Upper lobe of left lung (tissue), 6 donors: ENCODE measurements at regions not wholly inside any gene's neighbourhood (a gene's known extent, or its start where the extent isn't known, plus 50 kb on each side); places are given as distances from the start of the nearest gene placed in this dataset.
A peak's percentile ranks its signal among the peaks of the same experiment; 100 is the strongest.

Experiments used
- ATAC-seq, 2 donors: fragments of 200-7000 bp; cut with Tn5 transposase; one replicate each; pipeline ENCODE4 v1.9.1; 2022; ENCODE audit warnings: mild to moderate bottlenecking in 2 of 2, moderate library complexity in 2 of 2; ENCODE audit not compliant: low FRiP score in 2 of 2
- DNase-seq, 2 donors: peaks; one replicate each; pipeline ENCODE4 v3.0.0-alpha.2; 2019 to 2020
- H3K27ac ChIP-seq, 4 donors: fragments of 200-600 bp; sonication (generic); one replicate each; pipeline ENCODE4 v1.5.1; 2016 to 2019
- H3K27me3 ChIP-seq, 4 donors: fragments of 200-600 bp; sonication (generic); one replicate each; pipeline ENCODE4 v1.5.1; 2017 to 2019
- H3K36me3 ChIP-seq, 4 donors: fragments of 200-600 bp; sonication (generic); one replicate each; pipeline ENCODE4 v1.5.1; 2016 to 2019
- H3K4me1 ChIP-seq, 4 donors: fragments of 200-600 bp; sonication (generic); one replicate each; pipeline ENCODE4 v1.5.1; 2018 to 2019
- H3K4me3 ChIP-seq, 4 donors: fragments of 200-600 bp; sonication (generic); one replicate each; pipeline ENCODE4 v1.5.1; 2017 to 2019; ENCODE audit warnings: mild to moderate bottlenecking in 2 of 4, moderate library complexity in 1 of 4
- H3K9me3 ChIP-seq, 4 donors: fragments of 200-600 bp; sonication (generic); one replicate each; pipeline ENCODE4 v1.5.1; 2018 to 2019
- CTCF ChIP-seq, 6 experiments: fragments of 450-650 bp in 4 of 6; fragments of 200-600 bp in 2 of 6; sonication (generic) in 2 of 6; IDR thresholded peaks; one replicate each; pipeline ENCODE4 v1.5.1; 2016 to 2019; ENCODE audit warnings: antibody characterized with exemption in 6 of 6
- EP300 ChIP-seq, 4 donors: sonication (generic); formaldehyde crosslinking; IDR thresholded peaks; one replicate each; pipeline ENCODE4 v1.5.1; 2017; ENCODE audit warnings: antibody characterized with exemption in 4 of 4, control low read depth in 2 of 4
- POLR2A ChIP-seq, 4 donors: fragments of 450-650 bp; IDR thresholded peaks; one replicate each; pipeline ENCODE4 v1.5.1; 2016 to 2017; ENCODE audit warnings: antibody characterized with exemption in 4 of 4, mild to moderate bottlenecking in 2 of 4
- POLR2AphosphoS5 ChIP-seq, 2 donors: sonication (generic); formaldehyde crosslinking; IDR thresholded peaks; one replicate each; pipeline ENCODE4 v1.5.1; 2017; ENCODE audit warnings: antibody characterized with exemption in 2 of 2
- WGBS, 2 donors: methylation state at CpG; one replicate each; pipeline ENCODE4 v1.1.5; 2017 to 2018; 5-methylcytosine and 5-hydroxymethylcytosine counted together
- donor health status: DM: no; HTN: no; CAD: no; lungs with moderate emphysema.
- donor health status: DM: no; HTN: yes; CAD: no; lungs with severe emphysema.

- no peak overlapping the region for H3K4me3 ChIP-seq
- H3K27me3 ChIP-seq: no peaks in the 10 kb centered on the region
- no peak for ATAC-seq
- H3K4me1 ChIP-seq: no peaks in the 10 kb centered on the region
- no peak overlapping the region for H3K27ac ChIP-seq
- WGBS, 2 donors: 0% methylated on average over 1 of the region's 1 CpG
- TF ChIP-seq EP300 (IDR thresholded peaks at IDR 0.05): no peak
- TF ChIP-seq CTCF (IDR thresholded peaks at IDR 0.05): no peak
- no peak for TF ChIP-seq POLR2AphosphoS5 (IDR thresholded peaks at IDR 0.05)
- no peak for TF ChIP-seq POLR2A (IDR thresholded peaks at IDR 0.05)
- no peaks in the 10 kb centered on the region for H3K9me3 ChIP-seq
- H3K36me3 ChIP-seq: no peaks in the 10 kb centered on the region
- DNase-seq: no peak
Observed at GRCh38 chr10:44619521-44619920, 234.6 kb upstream of the CXCL12 start.

GRCh38 chr10:44619975-44620374 is 235.1 kb upstream of the CXCL12 start:
- WGBS, 2 donors: 51 to 54% methylated on average over 3 of the region's 3 CpGs
- ATAC-seq: peak in 1 of 2 donors; percentile 68
- Histone ChIP-seq H3K36me3 (no peaks in the 10 kb centered on the region), H3K9me3 (no peaks in the 10 kb centered on the region), H3K27ac (no peak overlapping the region), H3K27me3 (no peaks in the 10 kb centered on the region), H3K4me1 (no peaks in the 10 kb centered on the region), H3K4me3 (no peak overlapping the region)
- DNase-seq: no peak
- TF ChIP-seq POLR2A (IDR thresholded peaks at IDR 0.05): no peak
- no peak for TF ChIP-seq POLR2AphosphoS5 (IDR thresholded peaks at IDR 0.05)
- TF ChIP-seq CTCF (IDR thresholded peaks at IDR 0.05): no peak
- TF ChIP-seq EP300 (IDR thresholded peaks at IDR 0.05): no peak

DNA sequence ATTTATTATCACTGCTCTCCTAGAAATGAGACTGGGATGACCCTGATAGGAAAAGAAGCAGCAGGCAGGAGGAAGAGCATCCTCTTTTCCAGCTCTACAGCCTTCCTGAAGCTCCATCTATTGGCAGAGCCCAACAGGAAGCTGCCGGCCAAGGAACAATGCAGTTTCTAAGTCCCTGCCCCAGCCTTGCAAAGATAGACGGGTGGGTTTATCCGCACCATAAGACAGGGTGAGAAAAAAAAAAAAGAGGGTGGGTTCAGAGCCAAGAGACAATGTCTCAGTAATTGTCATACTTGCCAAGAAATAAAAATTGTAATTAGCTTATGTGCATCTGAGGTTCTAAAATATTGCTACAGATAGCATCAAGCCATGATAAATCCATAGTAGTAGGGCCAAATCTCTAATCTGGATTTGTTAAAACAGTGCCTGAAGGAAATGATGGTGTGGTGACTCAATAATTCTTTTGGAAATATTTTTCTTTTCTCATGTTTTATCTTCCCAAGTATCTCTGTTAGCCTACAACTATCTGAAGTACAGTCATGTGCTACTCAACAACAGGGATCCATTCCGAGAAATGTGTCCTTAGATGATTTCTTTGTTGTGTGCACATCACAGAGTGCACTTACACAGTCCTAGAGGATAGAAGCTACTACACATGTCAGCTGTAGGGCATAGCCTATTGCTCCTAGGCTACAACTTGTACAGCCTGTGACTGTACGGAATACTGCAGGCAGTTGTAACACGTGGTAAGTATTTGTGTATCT is 242.9 kb upstream of the CXCL12 start:
- Histone ChIP-seq H3K4me1 (no peaks in the 10 kb centered on the region), H3K27me3 (no peaks in the 10 kb centered on the region), H3K9me3 (no peaks in the 10 kb centered on the region), H3K36me3 (no peaks in the 10 kb centered on the region), H3K4me3 (no peak overlapping the region), H3K27ac (no peak overlapping the region)
- TF ChIP-seq POLR2A (IDR thresholded peaks at IDR 0.05) (no peak), POLR2AphosphoS5 (IDR thresholded peaks at IDR 0.05) (no peak)
- ATAC-seq (peak; percentile 11 to 46), DNase-seq (no peak)
- 78% methylated on average over 6 of the region's 6 CpGs for WGBS, 2 donors

DNA sequence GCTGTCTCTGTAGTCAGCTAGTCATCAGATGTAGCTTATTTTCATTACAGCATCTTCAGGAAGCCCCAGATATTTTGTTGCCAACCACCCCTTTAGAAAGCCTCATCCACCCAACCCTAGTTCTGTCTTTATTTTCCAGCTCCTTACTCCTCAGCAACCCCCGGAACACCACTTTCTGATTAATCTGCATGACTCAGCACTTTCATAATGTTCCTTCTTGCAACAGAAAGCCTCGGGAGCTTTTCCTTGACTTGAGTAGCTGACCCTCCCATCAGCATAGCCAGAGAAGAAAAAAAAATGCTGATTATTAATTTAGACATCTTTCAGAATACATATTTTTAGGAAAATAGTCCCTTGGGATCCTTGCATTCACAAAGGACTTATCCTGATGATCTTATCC is 244.0 kb upstream of the CXCL12 start:
- DNase-seq (no peak), ATAC-seq (peak in 1 of 2 donors; percentile 71)
- WGBS, 2 donors: 12 to 18% methylated on average over 2 of the region's 2 CpGs
- H3K9me3 ChIP-seq: no peaks in the 10 kb centered on the region
- no peak overlapping the region for H3K27ac ChIP-seq
- no peaks in the 10 kb centered on the region for H3K27me3 ChIP-seq
- no peak overlapping the region for H3K4me3 ChIP-seq
- H3K36me3 ChIP-seq: no peaks in the 10 kb centered on the region
- TF ChIP-seq POLR2A (IDR thresholded peaks at IDR 0.05) (no peak), POLR2AphosphoS5 (IDR thresholded peaks at IDR 0.05) (no peak), EP300 (IDR thresholded peaks at IDR 0.05) (no peak), CTCF (IDR thresholded peaks at IDR 0.05) (no peak)
- no peaks in the 10 kb centered on the region for H3K4me1 ChIP-seq

GRCh38 chr10:44635176-44635575 is 250.3 kb upstream of the CXCL12 start:
- no peaks in the 10 kb centered on the region for H3K9me3 ChIP-seq
- no peaks in the 10 kb centered on the region for H3K4me1 ChIP-seq
- DNase-seq (no peak), ATAC-seq (no peak)
- H3K4me3 ChIP-seq: no peak overlapping the region
- H3K36me3 ChIP-seq: no peaks in the 10 kb centered on the region
- no peak overlapping the region for H3K27ac ChIP-seq
- no peaks in the 10 kb centered on the region for H3K27me3 ChIP-seq
- no peak for TF ChIP-seq POLR2AphosphoS5 (IDR thresholded peaks at IDR 0.05)
- no peak for TF ChIP-seq EP300 (IDR thresholded peaks at IDR 0.05)
- TF ChIP-seq CTCF (IDR thresholded peaks at IDR 0.05): no peak
- TF ChIP-seq POLR2A (IDR thresholded peaks at IDR 0.05): no peak
- WGBS, 2 donors: 82 to 96% methylated on average over 1 of the region's 1 CpG
